ENCODE measurements at regions not wholly inside any gene's neighbourhood (a gene's known extent, or its start where the extent isn't known, plus 50 kb on each side); places are given as distances from the start of the nearest gene placed in this dataset.

- H3K4me1 ChIP-seq (ENCODE audit: control insufficient read depth in 1 of 2, insufficient read depth in 2 of 2, low read length in 2 of 2), result no peaks in the 10 kb centered on the region
- intact Hi-C loops (cut with DNase I), result no loop called here
- 88 to 89% methylated on average over 1 of the region's 1 CpG for WGBS, 2 donors
Measured at GRCh38 chr3:159210336-159210735, 408.5 kb downstream of the MFSD1 start.

GRCh38 chr3:159216311-159216710, 414.5 kb downstream of the MFSD1 start:
- H3K27me3 ChIP-seq (ENCODE audit: control insufficient read depth in 1 of 2, insufficient read depth in 2 of 2, low read length in 1 of 2), result no peaks in the 10 kb centered on the region
- 93 to 94% methylated on average over 3 of the region's 3 CpGs for WGBS, 2 donors
- intact Hi-C loops (cut with DNase I), result no loop called here
- no peak for ATAC-seq (ENCODE audit: low FRiP score)
- no peak overlapping the region for H3K4me3 ChIP-seq (ENCODE audit: low read length in 2 of 2)
- H3K4me1 ChIP-seq (ENCODE audit: control insufficient read depth in 1 of 2, insufficient read depth in 2 of 2, low read length in 2 of 2), result no peaks in the 10 kb centered on the region
- H3K36me3 ChIP-seq (ENCODE audit: control insufficient read depth in 1 of 2, insufficient read depth in 2 of 2, low read length in 1 of 2), result no peaks in the 10 kb centered on the region
- peaks cover 1% of the 10 kb centered on the region for H3K9me3 ChIP-seq (ENCODE audit: control insufficient read depth, low read length)
- H3K27ac ChIP-seq (ENCODE audit: low read depth in 1 of 2, low read length in 2 of 2), result no peak overlapping the region
- DNase-seq, result no peak

More at GRCh38 chr3:159210336-159210735, 408.5 kb downstream of the MFSD1 start:
- DNase-seq (no peak), ATAC-seq (ENCODE audit: low FRiP score) (no peak)
- Histone ChIP-seq H3K36me3 (ENCODE audit: control insufficient read depth in 1 of 2, insufficient read depth in 2 of 2, low read length in 1 of 2) (no peaks in the 10 kb centered on the region), H3K27ac (ENCODE audit: low read depth in 1 of 2, low read length in 2 of 2) (no peak overlapping the region), H3K27me3 (ENCODE audit: control insufficient read depth in 1 of 2, insufficient read depth in 2 of 2, low read length in 1 of 2) (no peaks in the 10 kb centered on the region), H3K9me3 (ENCODE audit: control insufficient read depth, low read length) (no peaks in the 10 kb centered on the region), H3K4me3 (ENCODE audit: low read length in 2 of 2) (no peak overlapping the region)

- H3K27ac ChIP-seq (ENCODE audit: low read depth in 1 of 2, low read length in 2 of 2), result no peak overlapping the region
- intact Hi-C loops (cut with DNase I), result no loop called here
- H3K4me1 ChIP-seq (ENCODE audit: control insufficient read depth in 1 of 2, insufficient read depth in 2 of 2, low read length in 2 of 2), result no peaks in the 10 kb centered on the region
- 89 to 90% methylated on average over 3 of the region's 3 CpGs for WGBS, 2 donors
- no peaks in the 10 kb centered on the region for H3K36me3 ChIP-seq (ENCODE audit: control insufficient read depth in 1 of 2, insufficient read depth in 2 of 2, low read length in 1 of 2)
- no peak overlapping the region for H3K4me3 ChIP-seq (ENCODE audit: low read length in 2 of 2)
- ATAC-seq (ENCODE audit: low FRiP score), result no peak
- H3K9me3 ChIP-seq (ENCODE audit: control insufficient read depth, low read length), result peaks cover 1% of the 10 kb centered on the region
- no peak for DNase-seq
- H3K27me3 ChIP-seq (ENCODE audit: control insufficient read depth in 1 of 2, insufficient read depth in 2 of 2, low read length in 1 of 2), result no peaks in the 10 kb centered on the region
Measured at GRCh38 chr3:159219231-159219630, 417.4 kb downstream of the MFSD1 start.

- H3K9me3 ChIP-seq (ENCODE audit: control insufficient read depth, low read length), result peaks cover 3% of the 10 kb centered on the region
- no peaks in the 10 kb centered on the region for H3K36me3 ChIP-seq (ENCODE audit: control insufficient read depth in 1 of 2, insufficient read depth in 2 of 2, low read length in 1 of 2)
- no peak for DNase-seq
- intact Hi-C loops (cut with DNase I), result no loop called here
- no peaks in the 10 kb centered on the region for H3K27me3 ChIP-seq (ENCODE audit: control insufficient read depth in 1 of 2, insufficient read depth in 2 of 2, low read length in 1 of 2)
- H3K4me1 ChIP-seq (ENCODE audit: control insufficient read depth in 1 of 2, insufficient read depth in 2 of 2, low read length in 2 of 2), result no peaks in the 10 kb centered on the region
- no peak for ATAC-seq (ENCODE audit: low FRiP score)
- H3K4me3 ChIP-seq (ENCODE audit: low read length in 2 of 2), result no peak overlapping the region
- H3K27ac ChIP-seq (ENCODE audit: low read depth in 1 of 2, low read length in 2 of 2), result no peak overlapping the region
- WGBS, 2 donors, result 63 to 70% methylated on average over 1 of the region's 1 CpG
Measured at GRCh38 chr3:159221335-159221734, 419.5 kb downstream of the MFSD1 start.

GRCh38 chr3:159229116-159229680, 427.3 kb downstream of the MFSD1 start:
- no peaks in the 10 kb centered on the region for H3K4me1 ChIP-seq (ENCODE audit: control insufficient read depth in 1 of 2, insufficient read depth in 2 of 2, low read length in 2 of 2)
- peaks cover 1% of the 10 kb centered on the region for H3K9me3 ChIP-seq (ENCODE audit: control insufficient read depth, low read length)
- H3K36me3 ChIP-seq (ENCODE audit: control insufficient read depth in 1 of 2, insufficient read depth in 2 of 2, low read length in 1 of 2), result no peaks in the 10 kb centered on the region
- 73 to 76% methylated on average over 5 of the region's 5 CpGs for WGBS, 2 donors
- intact Hi-C loops (cut with DNase I), result no loop called here
- DNase-seq (no peak), ATAC-seq (ENCODE audit: low FRiP score) (no peak)
- H3K27ac ChIP-seq (ENCODE audit: low read depth in 1 of 2, low read length in 2 of 2), result no peak overlapping the region
- H3K27me3 ChIP-seq (ENCODE audit: control insufficient read depth in 1 of 2, insufficient read depth in 2 of 2, low read length in 1 of 2), result no peaks in the 10 kb centered on the region
- no peak overlapping the region for H3K4me3 ChIP-seq (ENCODE audit: low read length in 2 of 2)

- no peaks in the 10 kb centered on the region for H3K36me3 ChIP-seq (ENCODE audit: control insufficient read depth in 1 of 2, insufficient read depth in 2 of 2, low read length in 1 of 2)
- no peak for ATAC-seq (ENCODE audit: low FRiP score)
- no peaks in the 10 kb centered on the region for H3K27me3 ChIP-seq (ENCODE audit: control insufficient read depth in 1 of 2, insufficient read depth in 2 of 2, low read length in 1 of 2)
- no peak for DNase-seq
- H3K4me3 ChIP-seq (ENCODE audit: low read length in 2 of 2), result no peak overlapping the region
- intact Hi-C loops (cut with DNase I), result no loop called here
- no peaks in the 10 kb centered on the region for H3K4me1 ChIP-seq (ENCODE audit: control insufficient read depth in 1 of 2, insufficient read depth in 2 of 2, low read length in 2 of 2)
- no peak overlapping the region for H3K27ac ChIP-seq (ENCODE audit: low read depth in 1 of 2, low read length in 2 of 2)
- 65 to 77% methylated on average over 4 of the region's 4 CpGs for WGBS, 2 donors
- no peaks in the 10 kb centered on the region for H3K9me3 ChIP-seq (ENCODE audit: control insufficient read depth, low read length)
Measured at GRCh38 chr3:159232966-159233365, 431.1 kb downstream of the MFSD1 start.

- DNase-seq (no peak), ATAC-seq (ENCODE audit: low FRiP score) (no peak)
- Histone ChIP-seq H3K27me3 (ENCODE audit: control insufficient read depth in 1 of 2, insufficient read depth in 2 of 2, low read length in 1 of 2) (no peaks in the 10 kb centered on the region), H3K36me3 (ENCODE audit: control insufficient read depth in 1 of 2, insufficient read depth in 2 of 2, low read length in 1 of 2) (no peaks in the 10 kb centered on the region), H3K9me3 (ENCODE audit: control insufficient read depth, low read length) (no peaks in the 10 kb centered on the region), H3K4me1 (ENCODE audit: control insufficient read depth in 1 of 2, insufficient read depth in 2 of 2, low read length in 2 of 2) (no peaks in the 10 kb centered on the region), H3K27ac (ENCODE audit: low read depth in 1 of 2, low read length in 2 of 2) (no peak overlapping the region), H3K4me3 (ENCODE audit: low read length in 2 of 2) (no peak overlapping the region)
- intact Hi-C loops (cut with DNase I), result no loop called here
- 67 to 86% methylated on average over 2 of the region's 2 CpGs for WGBS, 2 donors
Measured at GRCh38 chr3:159233734-159234133, 431.9 kb downstream of the MFSD1 start.

GRCh38 chr3:159234306-159234705, 432.5 kb downstream of the MFSD1 start:
- 18 to 37% methylated on average over 3 of the region's 3 CpGs for WGBS, 2 donors

GRCh38 chr3:159236321-159236720, 434.5 kb downstream of the MFSD1 start:
- no peaks in the 10 kb centered on the region for H3K27me3 ChIP-seq (ENCODE audit: control insufficient read depth in 1 of 2, insufficient read depth in 2 of 2, low read length in 1 of 2)
- no peak overlapping the region for H3K27ac ChIP-seq (ENCODE audit: low read depth in 1 of 2, low read length in 2 of 2)
- ATAC-seq (ENCODE audit: low FRiP score) (no peak), DNase-seq (no peak)
- no peak overlapping the region for H3K4me3 ChIP-seq (ENCODE audit: low read length in 2 of 2)
- intact Hi-C loops (cut with DNase I), result no loop called here
- no peaks in the 10 kb centered on the region for H3K36me3 ChIP-seq (ENCODE audit: control insufficient read depth in 1 of 2, insufficient read depth in 2 of 2, low read length in 1 of 2)
- no peaks in the 10 kb centered on the region for H3K4me1 ChIP-seq (ENCODE audit: control insufficient read depth in 1 of 2, insufficient read depth in 2 of 2, low read length in 2 of 2)
- 54 to 58% methylated on average over 1 of the region's 1 CpG for WGBS, 2 donors
- H3K9me3 ChIP-seq (ENCODE audit: control insufficient read depth, low read length), result no peaks in the 10 kb centered on the region

More at GRCh38 chr3:159234306-159234705, 432.5 kb downstream of the MFSD1 start:
- DNase-seq (no peak), ATAC-seq (ENCODE audit: low FRiP score) (no peak)
- no peaks in the 10 kb centered on the region for H3K9me3 ChIP-seq (ENCODE audit: control insufficient read depth, low read length)
- no peaks in the 10 kb centered on the region for H3K4me1 ChIP-seq (ENCODE audit: control insufficient read depth in 1 of 2, insufficient read depth in 2 of 2, low read length in 2 of 2)
- no peak overlapping the region for H3K4me3 ChIP-seq (ENCODE audit: low read length in 2 of 2)
- no peak overlapping the region for H3K27ac ChIP-seq (ENCODE audit: low read depth in 1 of 2, low read length in 2 of 2)
- H3K27me3 ChIP-seq (ENCODE audit: control insufficient read depth in 1 of 2, insufficient read depth in 2 of 2, low read length in 1 of 2), result no peaks in the 10 kb centered on the region
- intact Hi-C loops (cut with DNase I), result no loop called here
- no peaks in the 10 kb centered on the region for H3K36me3 ChIP-seq (ENCODE audit: control insufficient read depth in 1 of 2, insufficient read depth in 2 of 2, low read length in 1 of 2)
